Astrocyte of the spinal cord (primary cell): ENCODE measurements at regions not wholly inside any gene's neighbourhood (a gene's known extent, or its start where the extent isn't known, plus 50 kb on each side); places are given as distances from the start of the nearest gene placed in this dataset.
A peak's percentile ranks its signal among the peaks of the same experiment; 100 is the strongest.

Experiments
- DNase-seq: peaks from one replicate; pipeline ENCODE4 v3.0.0; 2011; ENCODE audit warnings: low read depth, low spot score
- H3K4me3 ChIP-seq: 2 replicates; pipeline ENCODE4 v1.5.1; 2011; ENCODE audit warnings: low read depth, mild to moderate bottlenecking, low read length, moderate library complexity
- in situ Hi-C: cut with HindIII; loops from 2 replicates; pipeline ENCODE4 v1.10.0; 2017; ENCODE audit warnings: low sequenced_read_pairs
- TF ChIP-seq, protein P1 (sequence below): IDR thresholded peaks from 2 replicates; pipeline ENCODE4 v1.5.1; 2012; ENCODE audit warnings: low read depth, mild to moderate bottlenecking, low read length, inconsistent platforms

DNA sequence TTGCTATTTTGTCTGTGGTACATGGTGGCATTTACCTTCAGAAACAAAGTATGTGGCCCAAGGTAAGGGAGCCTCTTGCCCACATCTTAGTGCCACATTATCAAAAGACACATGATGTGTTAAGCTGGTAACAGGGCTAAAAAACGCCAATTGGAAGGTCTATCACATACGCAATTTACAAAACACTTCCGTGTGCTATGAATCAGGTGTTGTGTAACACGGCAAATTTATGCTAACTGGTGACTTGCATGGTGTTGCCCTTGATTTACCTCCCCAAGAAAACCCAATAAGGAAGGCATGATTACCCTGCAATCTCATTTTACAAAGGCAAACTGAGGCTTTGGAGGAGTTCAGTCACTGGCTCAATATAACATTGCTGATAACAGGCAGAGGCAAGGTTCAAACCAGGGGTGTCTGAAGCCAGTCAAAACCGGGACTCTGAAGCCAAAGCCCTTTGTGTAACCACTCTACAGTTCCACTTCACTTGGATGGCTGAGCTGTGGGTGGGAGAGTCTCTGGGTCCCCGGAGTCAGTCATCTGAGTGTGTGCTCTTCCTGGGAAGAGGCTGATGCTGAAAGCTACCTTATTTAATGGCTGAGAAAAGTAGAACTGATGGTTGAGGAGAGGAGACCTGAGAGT is 103.9 kb upstream of the BCL6 start:
- TF ChIP-seq, protein P1, sequence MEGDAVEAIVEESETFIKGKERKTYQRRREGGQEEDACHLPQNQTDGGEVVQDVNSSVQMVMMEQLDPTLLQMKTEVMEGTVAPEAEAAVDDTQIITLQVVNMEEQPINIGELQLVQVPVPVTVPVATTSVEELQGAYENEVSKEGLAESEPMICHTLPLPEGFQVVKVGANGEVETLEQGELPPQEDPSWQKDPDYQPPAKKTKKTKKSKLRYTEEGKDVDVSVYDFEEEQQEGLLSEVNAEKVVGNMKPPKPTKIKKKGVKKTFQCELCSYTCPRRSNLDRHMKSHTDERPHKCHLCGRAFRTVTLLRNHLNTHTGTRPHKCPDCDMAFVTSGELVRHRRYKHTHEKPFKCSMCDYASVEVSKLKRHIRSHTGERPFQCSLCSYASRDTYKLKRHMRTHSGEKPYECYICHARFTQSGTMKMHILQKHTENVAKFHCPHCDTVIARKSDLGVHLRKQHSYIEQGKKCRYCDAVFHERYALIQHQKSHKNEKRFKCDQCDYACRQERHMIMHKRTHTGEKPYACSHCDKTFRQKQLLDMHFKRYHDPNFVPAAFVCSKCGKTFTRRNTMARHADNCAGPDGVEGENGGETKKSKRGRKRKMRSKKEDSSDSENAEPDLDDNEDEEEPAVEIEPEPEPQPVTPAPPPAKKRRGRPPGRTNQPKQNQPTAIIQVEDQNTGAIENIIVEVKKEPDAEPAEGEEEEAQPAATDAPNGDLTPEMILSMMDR, result no peak
- H3K4me3 ChIP-seq, result no peak overlapping the region
- in situ Hi-C loops, result no loop called here
- DNase-seq, result no peak

GRCh38 chr3:187850258-187850921 is 105.1 kb upstream of the BCL6 start:
- H3K4me3 ChIP-seq, result no peak overlapping the region
- TF ChIP-seq, protein P1, result no peak
- in situ Hi-C loops, result no loop called here
- DNase-seq, result no peak

- TF ChIP-seq, protein P1, result no peak
- no peak for DNase-seq
- in situ Hi-C loops, result no loop called here
- H3K4me3 ChIP-seq, result no peak overlapping the region
Observed at GRCh38 chr3:187852842-187853730, 107.8 kb upstream of the BCL6 start.

DNA sequence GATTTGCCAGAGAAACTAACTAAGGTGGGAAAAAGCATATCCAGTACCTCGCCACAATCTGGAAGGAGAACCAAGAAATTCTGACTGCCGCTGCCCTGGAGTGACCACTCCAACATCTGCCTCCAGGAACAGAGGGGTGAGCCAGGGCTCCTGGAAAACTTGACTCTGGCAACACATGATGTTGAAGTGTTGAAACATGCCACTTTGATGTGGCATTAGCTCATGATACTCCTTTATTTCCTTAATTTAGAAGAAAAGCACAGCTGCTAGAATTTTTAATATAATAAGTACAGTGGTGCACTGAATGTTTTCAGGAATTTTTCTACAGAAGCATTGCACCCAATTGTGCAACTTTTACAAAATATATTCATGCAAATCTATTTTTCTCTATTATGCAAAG is 109.9 kb upstream of the BCL6 start:
- in situ Hi-C loops, result no loop called here
- TF ChIP-seq, protein P1, result no peak

DNA sequence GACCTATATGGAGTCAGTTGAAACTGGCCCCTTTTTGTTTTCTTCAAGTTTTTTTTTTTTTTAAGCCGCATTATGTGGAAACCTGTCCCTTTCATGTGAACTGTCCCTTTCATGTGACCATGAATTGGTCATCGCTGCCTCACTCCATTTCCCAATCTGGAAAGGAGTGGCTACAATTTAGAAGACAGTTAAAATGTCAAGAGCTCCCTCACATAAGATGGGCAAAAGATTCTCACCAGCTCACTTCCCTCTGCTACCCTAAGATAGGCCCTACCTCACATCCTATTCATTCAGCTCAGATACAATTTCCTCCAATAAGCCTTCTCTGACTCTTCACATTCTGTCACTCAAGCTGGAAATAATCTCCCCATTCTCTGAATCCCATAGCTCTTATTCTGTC is 111.3 kb upstream of the BCL6 start:
- DNase-seq, result no peak
- in situ Hi-C loops, result no loop called here
- no peak overlapping the region for H3K4me3 ChIP-seq
- TF ChIP-seq, protein P1, result no peak

More for the DNA sequence above, 109.9 kb upstream of the BCL6 start:
- no peak overlapping the region for H3K4me3 ChIP-seq
- DNase-seq, result no peak

DNA sequence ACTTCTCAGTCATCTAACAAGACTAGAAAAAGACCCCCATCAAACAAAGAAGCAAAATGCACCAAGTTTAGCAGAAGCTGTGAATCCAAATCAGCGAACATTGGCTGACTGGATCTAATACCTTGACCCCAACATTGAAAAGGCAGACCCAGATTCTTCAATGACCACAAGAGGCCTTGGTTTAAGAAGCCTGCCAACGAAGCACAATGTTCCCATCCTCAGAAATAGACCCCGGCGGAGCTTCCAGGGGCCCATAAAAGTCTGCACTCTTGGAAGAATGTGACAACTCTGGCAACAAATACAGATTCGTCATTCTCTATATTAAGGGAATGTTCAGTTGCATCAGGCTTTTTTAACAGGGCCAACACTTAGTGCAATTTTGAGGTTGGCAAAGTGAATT is 112.8 kb upstream of the BCL6 start:
- TF ChIP-seq, protein P1, result no peak
- no peak overlapping the region for H3K4me3 ChIP-seq
- in situ Hi-C loops, result no loop called here
- DNase-seq, result peak; percentile 20
